ENCODE measurements at regions not wholly inside any gene's neighbourhood (a gene's known extent, or its start where the extent isn't known, plus 50 kb on each side); places are given as distances from the start of the nearest gene placed in this dataset.

DNA sequence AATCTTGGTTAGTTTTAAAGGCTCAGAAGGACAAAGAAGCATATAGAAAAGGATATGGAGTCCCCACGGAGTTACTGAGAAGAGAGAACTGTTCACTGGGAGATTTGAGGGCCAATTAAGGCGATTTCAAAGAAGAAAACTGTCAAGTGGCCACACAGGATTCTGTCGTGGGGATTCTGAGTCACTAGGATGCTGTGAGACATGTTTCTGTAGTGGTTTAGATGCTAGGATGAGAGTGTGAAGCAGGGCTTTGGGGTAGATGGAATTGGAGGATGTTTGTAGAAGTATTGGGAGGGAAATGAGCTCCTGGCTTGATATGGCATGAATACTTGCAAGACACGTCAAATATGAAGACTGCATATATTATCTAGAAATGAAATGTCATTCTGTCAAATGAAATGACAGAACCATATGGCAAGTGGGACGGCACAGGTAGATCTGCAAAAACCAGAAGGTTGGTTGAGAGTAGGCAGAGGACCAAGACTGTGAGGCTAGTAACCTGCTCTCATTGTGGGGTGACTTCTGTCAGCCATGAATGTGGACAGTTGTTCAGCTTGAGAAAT lies 136.3 kb upstream of the SPRY4 start:
- H3K27ac ChIP-seq = no peak overlapping the region
- TF ChIP-seq, protein P1, sequence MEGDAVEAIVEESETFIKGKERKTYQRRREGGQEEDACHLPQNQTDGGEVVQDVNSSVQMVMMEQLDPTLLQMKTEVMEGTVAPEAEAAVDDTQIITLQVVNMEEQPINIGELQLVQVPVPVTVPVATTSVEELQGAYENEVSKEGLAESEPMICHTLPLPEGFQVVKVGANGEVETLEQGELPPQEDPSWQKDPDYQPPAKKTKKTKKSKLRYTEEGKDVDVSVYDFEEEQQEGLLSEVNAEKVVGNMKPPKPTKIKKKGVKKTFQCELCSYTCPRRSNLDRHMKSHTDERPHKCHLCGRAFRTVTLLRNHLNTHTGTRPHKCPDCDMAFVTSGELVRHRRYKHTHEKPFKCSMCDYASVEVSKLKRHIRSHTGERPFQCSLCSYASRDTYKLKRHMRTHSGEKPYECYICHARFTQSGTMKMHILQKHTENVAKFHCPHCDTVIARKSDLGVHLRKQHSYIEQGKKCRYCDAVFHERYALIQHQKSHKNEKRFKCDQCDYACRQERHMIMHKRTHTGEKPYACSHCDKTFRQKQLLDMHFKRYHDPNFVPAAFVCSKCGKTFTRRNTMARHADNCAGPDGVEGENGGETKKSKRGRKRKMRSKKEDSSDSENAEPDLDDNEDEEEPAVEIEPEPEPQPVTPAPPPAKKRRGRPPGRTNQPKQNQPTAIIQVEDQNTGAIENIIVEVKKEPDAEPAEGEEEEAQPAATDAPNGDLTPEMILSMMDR (conservative IDR thresholded peaks at IDR 0.05; ENCODE audit: low read depth) = no peak
- POLR2A ChIA-PET (ENCODE audit: low non-redundant PET) = no interaction called here
- CTCF ChIA-PET = interaction anchor here (0.6 kb wide), 1 partner anchor 58 kb away, joined by 3 read pairs; no protein-coding TSS in a partner anchor
- no peak for DNase-seq (ENCODE audit: low spot score)

GRCh38 chr5:142459209-142459608 lies 134.4 kb upstream of the SPRY4 start:
- no peak overlapping the region for H3K27ac ChIP-seq
- POLR2A ChIA-PET (ENCODE audit: low non-redundant PET) = no interaction called here
- no peak for DNase-seq (ENCODE audit: low spot score)
- CTCF ChIA-PET = interaction anchor here (0.7 kb wide), 1 partner anchor 283 kb away, joined by 5 read pairs; no protein-coding TSS in a partner anchor
- TF ChIP-seq, protein P1 (conservative IDR thresholded peaks at IDR 0.05; ENCODE audit: low read depth) = no peak

GRCh38 chr5:142455856-142456255 lies 131.0 kb upstream of the SPRY4 start:
- H3K27ac ChIP-seq = no peak overlapping the region
- CTCF ChIA-PET = interaction anchor here (0.7 kb wide), 1 partner anchor 174 kb away, joined by 3 read pairs; no protein-coding TSS in a partner anchor
- TF ChIP-seq, protein P1 (conservative IDR thresholded peaks at IDR 0.05; ENCODE audit: low read depth) = no peak
- DNase-seq (ENCODE audit: low spot score) = no peak
- POLR2A ChIA-PET (ENCODE audit: low non-redundant PET) = no interaction called here

DNA sequence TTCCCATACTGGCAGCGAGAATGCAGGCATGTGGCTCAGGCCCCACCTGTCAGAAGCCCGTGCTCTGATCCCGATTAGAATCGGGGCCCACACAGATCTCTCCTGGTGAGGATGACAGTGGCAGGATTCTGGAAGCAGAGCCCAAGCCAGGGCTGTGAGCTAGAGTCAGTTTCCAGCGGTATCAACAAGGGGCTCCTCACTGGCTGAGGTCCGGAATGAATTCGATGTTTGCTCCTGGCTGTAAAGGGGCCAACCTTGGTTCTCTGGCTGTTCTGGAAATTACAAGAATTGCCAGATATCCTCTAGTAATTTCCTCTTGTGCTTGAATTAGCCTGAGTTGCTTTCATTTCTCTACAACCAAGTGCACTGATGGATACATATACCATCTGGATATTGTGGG lies 129.1 kb upstream of the SPRY4 start:
- ChIA-PET CTCF (no interaction called here), POLR2A (ENCODE audit: low non-redundant PET) (no interaction called here)
- no peak for DNase-seq (ENCODE audit: low spot score)
- TF ChIP-seq, protein P1 (conservative IDR thresholded peaks at IDR 0.05; ENCODE audit: low read depth) = no peak
- H3K27ac ChIP-seq = no peak overlapping the region

DNA sequence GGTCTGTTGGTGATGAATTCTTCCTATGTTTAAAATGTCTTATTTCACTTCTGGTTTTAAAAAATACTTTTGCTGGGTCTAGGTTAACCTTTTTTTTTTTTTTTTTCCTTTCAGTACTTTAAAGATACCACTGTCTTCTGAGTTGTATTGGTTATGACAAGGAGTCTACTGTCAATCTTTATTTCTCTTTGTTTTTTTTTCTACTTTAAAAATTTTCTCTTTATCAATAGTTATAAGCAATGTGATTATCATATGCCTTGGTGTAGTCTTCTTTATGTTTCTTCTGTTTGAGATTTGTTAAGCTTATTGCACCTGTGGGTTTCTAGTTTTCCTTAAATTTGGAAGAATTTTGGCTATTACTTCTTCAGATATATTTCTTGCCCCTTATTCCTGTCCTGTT lies 125.6 kb upstream of the SPRY4 start:
- TF ChIP-seq, protein P1 (conservative IDR thresholded peaks at IDR 0.05; ENCODE audit: low read depth) = no peak

GRCh38 chr5:142447887-142448286 lies 123.1 kb upstream of the SPRY4 start:
- ChIA-PET POLR2A (ENCODE audit: low non-redundant PET) (no interaction called here), CTCF (interaction anchor here (0.6 kb wide), 1 partner anchor 988 kb away, joined by 6 read pairs; no protein-coding TSS in a partner anchor)
- H3K27ac ChIP-seq = no peak overlapping the region
- TF ChIP-seq, protein P1 (conservative IDR thresholded peaks at IDR 0.05; ENCODE audit: low read depth) = no peak
- DNase-seq (ENCODE audit: low spot score) = no peak

More for the DNA sequence above, 125.6 kb upstream of the SPRY4 start:
- POLR2A ChIA-PET (ENCODE audit: low non-redundant PET) = no interaction called here
- H3K27ac ChIP-seq = no peak overlapping the region
- CTCF ChIA-PET = no interaction called here
- no peak for DNase-seq (ENCODE audit: low spot score)
